Fibroblast of lung (primary cell): ENCODE measurements at regions not wholly inside any gene's neighbourhood (a gene's known extent, or its start where the extent isn't known, plus 50 kb on each side); places are given as distances from the start of the nearest gene placed in this dataset.

Experiments used
- DNase-seq, 2 donors: peaks; one replicate each; pipeline versions ENCODE4 v3.0.0 to v3.0.0-alpha.2; 2010; ENCODE audit warnings: low read depth in 2 of 2
- H2AFZ ChIP-seq: 2 replicates; pipeline ENCODE4 v1.5.1; 2012; ENCODE audit warnings: low read length, control low read depth, inconsistent platforms
- H3K27ac ChIP-seq: 2 replicates; pipeline ENCODE4 v1.5.1; 2011; ENCODE audit warnings: low read length, control low read depth; ENCODE audit not compliant: insufficient read depth
- H3K27me3 ChIP-seq: 2 replicates; pipeline ENCODE4 v1.5.1; 2011; ENCODE audit warnings: mild to moderate bottlenecking, low read length; ENCODE audit not compliant: control insufficient read depth, insufficient read depth
- H3K36me3 ChIP-seq: 2 replicates; pipeline ENCODE4 v1.5.1; 2011; ENCODE audit warnings: low read length; ENCODE audit not compliant: control insufficient read depth, insufficient read depth
- H3K4me1 ChIP-seq: 2 replicates; pipeline ENCODE4 v1.5.1; 2011; ENCODE audit warnings: low read length; ENCODE audit not compliant: control insufficient read depth, insufficient read depth; ENCODE audit errors: extremely low read depth
- H3K4me2 ChIP-seq: 2 replicates; pipeline ENCODE4 v1.5.1; 2011; ENCODE audit warnings: low read length, control low read depth; ENCODE audit not compliant: insufficient read depth; ENCODE audit errors: extremely low read depth
- H3K4me3 ChIP-seq, 4 experiments: fragments of 200-600 bp in 1 of 4; sonication (generic) in 1 of 4; replicated peaks in 1 of 4; 2 replicates each; pipeline ENCODE4 v1.5.1; 2011 to 2016; ENCODE audit warnings: low read length in 4 of 4, low read depth in 3 of 4, mild to moderate bottlenecking in 3 of 4, control low read depth in 2 of 4, inconsistent platforms in 1 of 4, mixed read lengths in 1 of 4; ENCODE audit not compliant: insufficient read depth in 1 of 4; ENCODE audit errors: control extremely low read depth in 1 of 4
- H3K79me2 ChIP-seq: 2 replicates; pipeline ENCODE4 v1.5.1; 2012; ENCODE audit warnings: mild to moderate bottlenecking, low read length, inconsistent platforms; ENCODE audit not compliant: control insufficient read depth, insufficient read depth
- H3K9ac ChIP-seq: 2 replicates; pipeline ENCODE4 v1.5.1; 2011; ENCODE audit warnings: mild to moderate bottlenecking, low read length, control low read depth; ENCODE audit not compliant: insufficient read depth
- H3K9me3 ChIP-seq: 2 replicates; pipeline ENCODE4 v1.5.1; 2012; ENCODE audit warnings: low read depth, low read length; ENCODE audit not compliant: control insufficient read depth, insufficient read depth
- H4K20me1 ChIP-seq: 2 replicates; pipeline ENCODE4 v1.5.1; 2011; ENCODE audit warnings: low read length; ENCODE audit not compliant: control insufficient read depth, insufficient read depth; ENCODE audit errors: extremely low read depth
- CTCF ChIP-seq, 2 donors: IDR thresholded peaks in 1 of 2; conservative IDR thresholded peaks in 1 of 2; 1 replicate in 1 of 2; 2 replicates in 1 of 2; pipeline ENCODE4 v1.5.1; 2011 to 2012; ENCODE audit warnings: low read length in 2 of 2, control low read depth in 1 of 2, inconsistent platforms in 1 of 2, low read depth in 1 of 2, mild to moderate bottlenecking in 1 of 2
- EZH2 ChIP-seq: IDR thresholded peaks from 2 replicates; pipeline ENCODE4 v1.5.1; 2012; ENCODE audit warnings: low read length, control low read depth, mild to moderate bottlenecking; ENCODE audit errors: missing control alignments

- peak overlapping the region; percentile 40 for H2AFZ ChIP-seq
- H4K20me1 ChIP-seq: no peaks in the 10 kb centered on the region
- H3K27ac ChIP-seq: no peak overlapping the region
These were observed 271.1 kb upstream of the KLF4 start for GRCh38 chr9:107760469-107761242.

GRCh38 chr9:107759823-107760166, 270.2 kb upstream of the KLF4 start:
- no peak for DNase-seq
- Histone ChIP-seq H4K20me1 (no peaks in the 10 kb centered on the region), H3K9ac (no peak overlapping the region), H3K4me3 (no peak overlapping the region), H2AFZ (no peak overlapping the region), H3K27me3 (no peaks in the 10 kb centered on the region), H3K4me1 (peaks cover 3% of the 10 kb centered on the region), H3K36me3 (no peaks in the 10 kb centered on the region), H3K27ac (no peak overlapping the region), H3K79me2 (no peaks in the 10 kb centered on the region), H3K4me2 (no peak overlapping the region), H3K9me3 (no peaks in the 10 kb centered on the region)
- no peak for TF ChIP-seq EZH2

More at GRCh38 chr9:107760469-107761242, 271.1 kb upstream of the KLF4 start:
- Histone ChIP-seq H3K4me2 (no peak overlapping the region), H3K9me3 (no peaks in the 10 kb centered on the region), H3K4me3 (no peak overlapping the region), H3K27me3 (no peaks in the 10 kb centered on the region), H3K9ac (no peak overlapping the region), H3K79me2 (no peaks in the 10 kb centered on the region), H3K4me1 (no peaks in the 10 kb centered on the region), H3K36me3 (no peaks in the 10 kb centered on the region)
- DNase-seq: no peak
- TF ChIP-seq CTCF (conservative IDR thresholded peaks at IDR 0.05 in 1 of 2, IDR thresholded peaks at IDR 0.05 in 1 of 2; ENCODE audit: low read depth in 1 of 2, low read length in 2 of 2): no peak
- no peak for TF ChIP-seq EZH2

- Histone ChIP-seq H3K4me2 (no peak overlapping the region), H3K36me3 (no peaks in the 10 kb centered on the region)
These were observed 269.6 kb upstream of the KLF4 start for GRCh38 chr9:107759009-107759822.

More at GRCh38 chr9:107759009-107759822, 269.6 kb upstream of the KLF4 start:
- Histone ChIP-seq H3K79me2 (no peaks in the 10 kb centered on the region), H2AFZ (no peak overlapping the region), H3K4me1 (peaks cover 3% of the 10 kb centered on the region), H3K27me3 (no peaks in the 10 kb centered on the region), H3K4me3 (no peak overlapping the region), H3K27ac (no peak overlapping the region), H3K9me3 (no peaks in the 10 kb centered on the region), H3K9ac (no peak overlapping the region), H4K20me1 (no peaks in the 10 kb centered on the region)
- no peak for DNase-seq
- TF ChIP-seq EZH2 (no peak), CTCF (conservative IDR thresholded peaks at IDR 0.05 in 1 of 2, IDR thresholded peaks at IDR 0.05 in 1 of 2; ENCODE audit: low read depth in 1 of 2, low read length in 2 of 2) (no peak)
